SK-N-SH (cell line): ENCODE measurements at regions not wholly inside any gene's neighbourhood (a gene's known extent, or its start where the extent isn't known, plus 50 kb on each side); places are given as distances from the start of the nearest gene placed in this dataset.

Experiments
- CTCF ChIA-PET: fragments of 300-600, 350-600 bp; formaldehyde crosslinking; extraction: SDS; loops from one replicate; lab custom pipeline; 2021; lab: Yijun Ruan, JAX
- POLR2A ChIA-PET: fragments of 350-600 bp; sonication (Branson Sonifier 250); formaldehyde crosslinking; extraction: SDS; loops from one replicate; lab custom pipeline; 2020; ENCODE audit warnings: antibody characterized with exemption, inconsistent platforms; lab: Yijun Ruan, JAX
- DNase-seq: peaks from one replicate; pipeline ENCODE4 v3.0.0; 2012
- H2AFZ ChIP-seq: fragments of 200-600 bp; sonication (generic); 2 replicates; pipeline ENCODE4 v1.8.1; 2016; ENCODE audit warnings: antibody characterized with exemption, mild to moderate bottlenecking, low read depth
- H3F3A ChIP-seq: fragments of 200-600 bp; sonication (generic); replicated peaks from 2 replicates; pipeline ENCODE3; 2016; ENCODE audit warnings: antibody characterized with exemption, mild to moderate bottlenecking; ENCODE audit not compliant: insufficient read depth
- H3K27ac ChIP-seq, 2 experiments: fragments of 200-500 bp in 1 of 2; fragments of 200-600 bp in 1 of 2; sonication (Bioruptor generic) in 1 of 2; sonication (generic), shearing (Covaris generic) in 1 of 2; 2 replicates each; pipeline versions ENCODE4 v1.5.1 to v1.6.1; 2014 to 2016; ENCODE audit warnings: low read depth in 2 of 2, inconsistent platforms in 1 of 2, low read length in 1 of 2, mild to moderate bottlenecking in 1 of 2, mixed read lengths in 1 of 2
- H3K27me3 ChIP-seq: fragments of 200-600 bp; sonication (generic), shearing (Covaris generic); 2 replicates; pipeline ENCODE4 v1.6.1; 2016; ENCODE audit warnings: mixed run types; ENCODE audit not compliant: insufficient read depth
- H3K36me3 ChIP-seq, 2 experiments: fragments of 200-500 bp in 1 of 2; fragments of 200-600 bp in 1 of 2; sonication (Bioruptor generic) in 1 of 2; sonication (generic) in 1 of 2; replicated peaks in 1 of 2; 2 replicates each; pipeline versions ENCODE3 to v1.5.1; 2014 to 2016; ENCODE audit warnings: low read length in 1 of 2, mild to moderate bottlenecking in 1 of 2; ENCODE audit not compliant: insufficient read depth in 2 of 2, control insufficient read depth in 1 of 2
- H3K4me1 ChIP-seq, 2 experiments: fragments of 200-500 bp in 1 of 2; fragments of 200-600 bp in 1 of 2; sonication (Bioruptor generic) in 1 of 2; sonication (generic), shearing (Covaris generic) in 1 of 2; 2 replicates each; pipeline versions ENCODE4 v1.5.1 to v1.6.1; 2014 to 2016; ENCODE audit warnings: low read depth in 1 of 2, low read length in 1 of 2, mixed run types in 1 of 2; ENCODE audit not compliant: insufficient read depth in 2 of 2, control insufficient read depth in 1 of 2
- H3K4me2 ChIP-seq: fragments of 200-600 bp; sonication (generic), shearing (Covaris generic); 2 replicates; pipeline ENCODE4 v1.6.1; 2017; ENCODE audit warnings: mixed run types
- H3K4me3 ChIP-seq, 2 experiments: fragments of 200-500 bp in 1 of 2; fragments of 200-600 bp in 1 of 2; sonication (Bioruptor generic) in 1 of 2; sonication (generic), shearing (Covaris generic) in 1 of 2; 2 replicates each; pipeline versions ENCODE4 v1.5.1 to v1.8.1; 2014 to 2016; ENCODE audit warnings: low read depth in 2 of 2, inconsistent platforms in 1 of 2, low read length in 1 of 2, mild to moderate bottlenecking in 1 of 2, mixed read lengths in 1 of 2, moderate library complexity in 1 of 2
- H3K79me2 ChIP-seq: fragments of 200-600 bp; sonication (generic); 2 replicates; pipeline ENCODE4 v1.8.1; 2017; ENCODE audit warnings: mild to moderate bottlenecking; ENCODE audit not compliant: insufficient read depth
- H3K9ac ChIP-seq: fragments of 200-600 bp; sonication (generic); 2 replicates; pipeline ENCODE4 v1.6.1; 2017; ENCODE audit warnings: mixed run types
- H3K9me2 ChIP-seq: fragments of 200-600 bp; sonication (generic); 2 replicates; pipeline ENCODE4 v1.6.1; 2017; ENCODE audit warnings: mixed run types
- H3K9me3 ChIP-seq: fragments of 200-600 bp; sonication (generic); 2 replicates; pipeline ENCODE4 v1.6.1; 2017; ENCODE audit warnings: mixed run types, mild to moderate bottlenecking, moderate library complexity
- H4K20me1 ChIP-seq: fragments of 200-600 bp; sonication (generic); 2 replicates; pipeline ENCODE4 v1.6.1; 2017; ENCODE audit warnings: mild to moderate bottlenecking, mixed run types; ENCODE audit not compliant: insufficient read depth
- CTCF ChIP-seq: fragments of 200-600 bp; sonication (generic); IDR thresholded peaks from 2 replicates; pipeline ENCODE4 v1.6.1; 2017; ENCODE audit warnings: antibody characterized with exemption, mild to moderate bottlenecking, moderate library complexity
- ELF1 ChIP-seq: IDR thresholded peaks from 2 replicates; pipeline ENCODE4 v1.4.0; 2012
- FOXM1 ChIP-seq: IDR thresholded peaks from 2 replicates; pipeline ENCODE4 v1.4.0; 2012; ENCODE audit warnings: low read depth, mild to moderate bottlenecking
- GABPA ChIP-seq: IDR thresholded peaks from 2 replicates; pipeline ENCODE4 v1.4.0; 2012; ENCODE audit warnings: low read depth, mild to moderate bottlenecking
- GATA2 ChIP-seq: sonication (generic); formaldehyde crosslinking; IDR thresholded peaks from 2 replicates; pipeline ENCODE4 v1.5.0; 2020; ENCODE audit warnings: mild to moderate bottlenecking, missing genetic modification reagents
- IRF3 ChIP-seq: fragments of 150-350 bp; IDR thresholded peaks from 2 replicates; pipeline ENCODE4 v1.6.1; 2016; ENCODE audit warnings: mild to moderate bottlenecking, low read depth, low read length
- JUND ChIP-seq: IDR thresholded peaks from 2 replicates; pipeline ENCODE4 v1.4.0; 2012
- NFIC ChIP-seq: IDR thresholded peaks from 2 replicates; pipeline ENCODE4 v1.4.0; 2012; ENCODE audit warnings: borderline replicate concordance
- PBX3 ChIP-seq: IDR thresholded peaks from 2 replicates; pipeline ENCODE4; 2012
- POLR2AphosphoS5 ChIP-seq: IDR thresholded peaks from 2 replicates; pipeline ENCODE4 v1.6.1; 2012; ENCODE audit warnings: low read depth, low read length
- RAD21 ChIP-seq: IDR thresholded peaks from 2 replicates; pipeline ENCODE4 v1.6.1; 2012; ENCODE audit warnings: mild to moderate bottlenecking, low read length
- RCOR1 ChIP-seq: fragments of 150-350 bp; IDR thresholded peaks from 2 replicates; pipeline ENCODE4 v1.6.1; 2017; ENCODE audit warnings: antibody characterized with exemption, low read length
- REST ChIP-seq: IDR thresholded peaks from 2 replicates; pipeline ENCODE4 v1.6.1; 2012; ENCODE audit warnings: mild to moderate bottlenecking, low read depth, low read length, moderate library complexity
- RXRA ChIP-seq: IDR thresholded peaks from 2 replicates; pipeline ENCODE4 v1.4.0; 2012; ENCODE audit warnings: low read depth, mild to moderate bottlenecking, borderline replicate concordance
- SIN3A ChIP-seq: IDR thresholded peaks from 2 replicates; pipeline ENCODE4 v1.6.1; 2012; ENCODE audit warnings: low read depth, mild to moderate bottlenecking, low read length, moderate library complexity, borderline replicate concordance
- SMC3 ChIP-seq: IDR thresholded peaks from 2 replicates; pipeline ENCODE4 v1.6.1; 2012; ENCODE audit warnings: low read depth, low read length, improper control_type of control experiment
- USF1 ChIP-seq: IDR thresholded peaks from 2 replicates; pipeline ENCODE4 v1.4.0; 2012; ENCODE audit warnings: low read depth, borderline replicate concordance
- YY1 ChIP-seq: IDR thresholded peaks from 2 replicates; pipeline ENCODE4 v1.4.0; 2012; ENCODE audit warnings: low read depth, mild to moderate bottlenecking
- WGBS: methylation state at CpG from one replicate; pipeline ENCODE4 v1.1.6; 2017; ENCODE audit warnings: low lambda C conversion rate; 5-methylcytosine and 5-hydroxymethylcytosine counted together

- no peaks in the 10 kb centered on the region for H3K27me3 ChIP-seq
- no peaks in the 10 kb centered on the region for H3K4me1 ChIP-seq
- no peak overlapping the region for H2AFZ ChIP-seq
- H3K9me2 ChIP-seq: no peaks in the 10 kb centered on the region
- WGBS: 6% methylated on average over 3 of the region's 3 CpGs
- ChIA-PET CTCF (no interaction called here), POLR2A (no interaction called here)
- no peak overlapping the region for H3K9ac ChIP-seq
- no peaks in the 10 kb centered on the region for H3K79me2 ChIP-seq
- DNase-seq: no peak
- H3K9me3 ChIP-seq: 0 out of 2 replicates have a peak, but pooled peaks cover 6% of the 10 kb centered on the region
- H3K4me3 ChIP-seq: no peak overlapping the region
- TF ChIP-seq FOXM1 (no peak), GATA2 (CRISPR knock-in tag) (no peak), ELF1 (no peak), IRF3 (no peak), RAD21 (no peak), REST (no peak), RXRA (no peak), SIN3A (no peak), NFIC (no peak), PBX3 (no peak), USF1 (no peak), POLR2AphosphoS5 (no peak), CTCF (no peak), RCOR1 (no peak), GABPA (no peak), SMC3 (no peak), JUND (no peak), YY1 (no peak)
- no peak overlapping the region for H3K27ac ChIP-seq
- H4K20me1 ChIP-seq: no peaks in the 10 kb centered on the region
- H3K4me2 ChIP-seq: no peak overlapping the region
- H3F3A ChIP-seq: no peaks in the 10 kb centered on the region
- no peaks in the 10 kb centered on the region for H3K36me3 ChIP-seq
Observed at GRCh38 chr3:6437631-6438030, 423.3 kb upstream of the GRM7 start.
